Jurkat, Clone E6-1 (cell line): ENCODE measurements at regions not wholly inside any gene's neighbourhood (a gene's known extent, or its start where the extent isn't known, plus 50 kb on each side); places are given as distances from the start of the nearest gene placed in this dataset.
"Not testable (repeated sequence)": the region's sequence is repeated elsewhere in the genome, so short reads cannot be mapped to it uniquely, and the experiment has no call there.

Source experiments
- DNase-seq: peaks from one replicate; pipeline ENCODE4 v3.0.0-alpha.2; 2011; ENCODE audit warnings: low read depth, low spot score
- H3K4me3 ChIP-seq: 2 replicates; pipeline ENCODE4 v1.5.1; 2011; ENCODE audit warnings: mild to moderate bottlenecking, low read length, control low read depth, moderate library complexity

DNA sequence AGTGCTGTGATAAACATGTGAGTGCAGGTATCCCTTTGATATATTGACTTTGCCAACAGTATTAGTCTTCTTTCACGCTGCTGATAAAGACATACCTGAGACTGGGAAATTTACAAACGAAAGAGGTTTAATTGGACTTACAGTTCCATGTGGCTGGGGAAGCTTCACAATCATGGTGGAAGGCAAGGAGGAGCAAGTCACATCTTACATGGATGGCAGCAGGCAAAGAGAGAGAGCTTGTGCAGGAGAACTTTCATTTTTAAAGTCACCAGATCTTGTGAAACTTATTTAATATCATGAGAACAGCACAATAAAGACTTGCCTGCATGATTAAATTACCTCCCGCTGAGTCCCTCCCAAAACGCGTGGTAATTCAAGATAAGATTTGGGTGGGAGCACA lies 277.9 kb upstream of the GCFC2 start:
- H3K4me3 ChIP-seq, DNase-seq: not testable (repeated sequence)

DNA sequence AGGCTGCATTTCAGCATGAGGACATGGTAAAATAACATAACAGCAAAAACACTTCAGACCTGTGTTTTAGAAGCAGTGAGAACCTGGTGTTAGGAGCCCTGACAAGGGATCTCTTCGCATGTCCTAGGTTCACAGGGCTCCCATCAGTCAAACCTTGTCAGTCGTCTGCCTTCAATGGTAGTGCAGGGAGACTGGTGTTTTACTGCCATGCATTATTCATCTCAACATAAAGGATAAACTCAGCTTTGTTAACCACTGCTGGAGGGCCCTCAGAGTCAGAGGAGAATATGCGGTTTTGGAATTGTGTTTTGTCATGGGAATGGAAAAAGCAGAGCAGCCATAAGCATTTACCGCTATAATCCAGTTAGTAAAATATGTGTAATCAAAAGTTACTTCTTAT lies 275.9 kb upstream of the GCFC2 start:
- DNase-seq = no peak
- no peak overlapping the region for H3K4me3 ChIP-seq

DNA sequence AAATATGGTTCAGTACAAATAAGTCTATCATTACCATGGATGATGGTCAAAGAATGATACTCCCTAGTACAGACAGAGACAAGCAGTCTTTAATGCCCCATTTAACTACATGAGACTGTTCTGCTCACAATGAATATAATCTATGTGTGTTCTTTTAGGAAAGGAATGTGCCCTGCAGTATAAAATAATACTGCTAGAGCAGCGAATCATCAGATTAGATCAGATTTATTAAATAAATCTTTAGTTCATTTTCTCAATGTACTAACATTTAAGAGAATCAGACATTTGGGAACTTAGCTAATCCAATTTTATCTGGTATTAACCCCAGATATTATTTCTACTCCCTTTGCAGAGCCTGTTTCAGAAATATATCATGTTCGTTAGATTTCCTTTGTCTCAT lies 272.0 kb upstream of the GCFC2 start:
- H3K4me3 ChIP-seq = no peak overlapping the region
- no peak for DNase-seq

DNA sequence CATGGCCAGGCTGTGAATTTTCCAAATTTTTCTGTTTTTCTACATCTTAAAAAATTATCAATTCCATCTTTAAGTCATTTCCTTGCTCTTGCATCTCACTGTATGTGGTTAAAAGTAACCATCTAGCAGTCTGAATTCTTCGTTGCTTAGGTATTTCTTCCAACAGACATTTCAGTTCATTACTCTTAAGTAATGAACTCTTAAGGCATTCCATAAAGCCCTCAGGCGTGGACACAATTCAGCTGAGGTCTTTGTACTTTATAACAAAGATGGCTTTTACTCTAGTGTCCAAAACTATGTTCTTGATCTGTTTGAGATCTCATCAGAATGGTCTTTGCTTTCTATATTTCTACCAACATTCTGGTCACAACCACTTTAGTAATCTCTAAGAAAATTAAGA lies 253.9 kb upstream of the GCFC2 start:
- no peak overlapping the region for H3K4me3 ChIP-seq

DNA sequence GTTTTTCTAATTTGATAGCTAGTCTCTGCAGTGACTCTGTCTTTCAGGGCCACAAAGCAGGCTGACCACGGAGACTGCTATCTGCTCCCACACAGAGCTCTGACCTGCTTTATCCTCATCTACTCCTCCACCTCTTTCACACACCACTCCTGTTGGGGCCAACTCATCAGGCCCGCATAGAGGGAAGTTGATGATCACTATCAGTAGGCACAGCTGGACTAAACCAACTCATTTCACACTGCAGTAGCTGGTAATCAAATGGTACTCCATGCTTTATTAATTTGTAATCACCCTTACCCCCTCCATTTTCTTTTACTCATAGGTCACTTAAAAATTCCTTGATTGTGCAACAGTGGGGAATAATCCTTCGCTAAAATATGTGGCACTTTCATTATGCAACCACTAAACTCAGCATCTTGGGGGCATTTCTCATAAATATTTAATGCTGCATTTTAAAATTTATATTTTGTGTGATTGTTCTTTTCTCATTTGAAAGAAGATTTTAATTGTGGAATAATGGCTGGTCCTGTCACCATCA lies 249.8 kb upstream of the GCFC2 start:
- no peak overlapping the region for H3K4me3 ChIP-seq
- DNase-seq = no peak

More for the DNA sequence above, 253.9 kb upstream of the GCFC2 start:
- DNase-seq = no peak

DNA sequence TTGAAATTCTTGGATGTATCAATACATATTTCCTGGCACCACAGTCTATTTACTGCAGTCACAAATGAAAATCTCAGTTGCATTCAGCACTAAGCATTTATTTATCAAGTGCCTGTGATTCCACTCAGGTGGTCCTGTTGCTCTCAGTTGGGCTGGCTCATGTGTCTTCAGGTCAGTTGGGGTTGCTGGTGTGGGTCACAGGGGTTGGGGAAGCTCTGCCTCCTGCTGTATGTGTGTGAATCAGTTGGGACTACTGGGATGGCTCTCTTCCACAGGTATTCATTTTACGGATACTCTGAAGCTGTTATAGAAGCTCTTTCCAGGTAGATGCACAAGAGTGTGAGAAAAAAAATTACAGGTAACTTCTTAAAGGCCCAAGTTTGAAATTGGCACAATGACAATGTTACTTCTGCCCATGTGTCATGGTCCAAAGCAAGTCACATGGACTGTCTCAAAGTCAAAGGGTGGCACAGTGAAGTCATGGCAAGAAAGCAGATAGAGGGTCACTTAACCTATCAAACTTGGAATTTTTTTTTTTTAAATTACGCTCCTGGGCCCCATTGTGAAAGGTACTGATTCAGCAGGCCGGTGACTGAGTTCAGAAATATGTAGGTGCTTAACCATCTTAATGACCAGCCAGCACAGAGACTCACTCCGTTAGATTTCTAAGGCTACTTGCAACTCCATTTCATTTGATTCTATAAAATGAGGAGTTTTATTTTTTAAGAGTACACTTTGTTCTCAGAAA lies 249.2 kb upstream of the GCFC2 start:
- H3K4me3 ChIP-seq = no peak overlapping the region
- no peak for DNase-seq

DNA sequence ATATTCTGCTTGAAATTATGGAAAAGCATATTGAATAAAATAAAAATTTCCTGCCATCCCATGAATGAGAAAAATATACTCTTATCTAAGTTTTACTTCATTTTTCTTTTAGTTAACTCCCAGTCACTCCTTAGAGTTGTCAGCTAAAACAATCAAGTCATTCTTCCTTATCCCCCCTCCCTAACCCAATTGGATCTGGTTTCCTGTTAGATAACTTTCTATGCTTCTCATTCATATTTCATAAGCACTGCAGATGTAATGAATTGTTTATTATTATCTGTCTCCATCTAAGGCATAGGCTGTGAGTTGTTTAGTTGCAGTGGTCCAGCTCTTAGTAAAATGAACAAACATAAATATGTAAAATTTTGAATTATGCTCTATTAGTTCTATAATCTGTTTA lies 244.0 kb upstream of the GCFC2 start:
- H3K4me3 ChIP-seq = no peak overlapping the region
- no peak for DNase-seq

DNA sequence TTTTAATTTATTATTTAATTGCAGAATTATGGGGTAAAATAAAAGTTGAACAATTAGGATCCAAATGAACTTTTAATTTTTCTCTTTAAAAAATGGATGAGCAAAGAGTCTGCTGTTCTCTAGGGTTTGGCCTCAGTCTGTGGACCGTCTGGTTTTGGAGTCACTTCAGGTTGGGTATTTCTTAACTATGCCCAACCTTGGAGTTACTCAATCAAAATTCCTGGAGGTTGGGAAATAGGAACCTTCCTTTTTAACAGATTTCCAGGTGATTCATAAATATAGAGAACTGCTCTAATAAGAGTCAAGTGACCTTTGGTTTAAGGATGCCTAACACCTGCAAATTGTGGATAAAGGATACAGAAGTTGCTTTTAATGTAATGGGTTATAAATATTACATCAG lies 241.5 kb upstream of the GCFC2 start:
- no peak for DNase-seq
- H3K4me3 ChIP-seq = no peak overlapping the region

DNA sequence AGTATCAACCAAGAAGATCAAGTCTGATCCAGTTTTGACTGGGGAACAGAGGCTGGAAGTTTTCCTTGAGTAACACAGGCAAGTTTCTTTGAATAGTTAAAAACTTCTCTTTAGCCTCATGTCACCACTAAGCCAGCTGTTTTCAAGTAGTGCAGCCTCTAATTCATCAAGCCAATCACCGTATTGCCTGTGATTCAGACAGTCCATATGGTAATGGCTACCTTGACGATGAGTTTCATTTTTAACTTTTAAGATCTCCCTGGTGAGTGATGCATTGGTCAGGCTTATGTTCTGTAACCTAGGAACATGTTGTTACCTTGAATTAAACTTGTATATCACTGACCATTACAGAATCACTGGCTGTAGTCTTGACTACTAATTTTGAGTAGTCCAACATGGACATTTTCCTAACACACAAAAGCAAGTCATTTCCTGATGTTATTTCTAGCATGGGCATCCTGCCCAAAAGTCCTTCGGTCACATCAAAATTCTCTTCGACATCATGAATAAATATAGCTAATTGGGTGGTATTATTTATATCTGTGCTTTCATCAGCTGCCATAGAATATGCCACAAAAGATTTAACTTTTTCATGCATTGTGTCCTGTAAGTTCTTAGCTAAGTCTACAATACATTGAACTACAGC lies 238.8 kb upstream of the GCFC2 start:
- no peak for DNase-seq
- no peak overlapping the region for H3K4me3 ChIP-seq

DNA sequence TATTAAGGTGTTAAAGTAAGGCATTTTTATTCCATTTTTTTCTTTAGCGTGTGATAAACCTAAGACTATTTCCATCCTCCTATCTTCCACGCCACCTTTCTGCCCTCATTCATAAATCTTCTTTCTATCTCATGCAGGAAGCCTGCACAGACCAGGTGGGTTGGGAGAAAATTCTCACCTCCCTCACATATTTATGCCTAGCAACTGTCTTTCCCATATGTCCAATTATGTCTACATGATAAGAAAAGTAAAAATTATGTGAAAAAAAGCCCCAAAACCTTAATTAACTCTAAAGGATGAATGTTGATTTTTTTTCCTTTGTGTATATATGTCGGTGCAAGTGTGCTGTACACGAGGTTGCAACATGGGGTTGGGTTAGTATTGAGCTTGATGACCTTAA lies 225.6 kb upstream of the GCFC2 start:
- H3K4me3 ChIP-seq = no peak overlapping the region
- DNase-seq = no peak

DNA sequence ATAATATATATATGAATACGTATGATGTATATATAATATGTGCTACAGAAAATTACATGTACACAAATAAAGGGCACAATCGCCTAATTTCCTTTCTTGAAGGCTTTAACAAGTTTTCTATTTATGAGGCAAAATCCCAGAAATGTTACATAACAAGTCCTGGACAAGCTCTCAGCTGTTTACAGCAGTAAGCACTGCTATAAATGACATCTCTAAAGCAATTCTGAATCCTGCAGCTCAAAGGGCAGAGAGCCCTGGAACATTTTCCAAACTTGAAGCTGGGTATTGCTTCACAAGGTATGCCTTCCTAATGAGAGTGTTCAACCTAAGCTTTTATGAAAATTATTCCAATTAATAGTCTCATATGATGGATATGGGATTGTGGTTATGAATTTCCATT lies 222.3 kb upstream of the GCFC2 start:
- no peak for DNase-seq
- H3K4me3 ChIP-seq = no peak overlapping the region

DNA sequence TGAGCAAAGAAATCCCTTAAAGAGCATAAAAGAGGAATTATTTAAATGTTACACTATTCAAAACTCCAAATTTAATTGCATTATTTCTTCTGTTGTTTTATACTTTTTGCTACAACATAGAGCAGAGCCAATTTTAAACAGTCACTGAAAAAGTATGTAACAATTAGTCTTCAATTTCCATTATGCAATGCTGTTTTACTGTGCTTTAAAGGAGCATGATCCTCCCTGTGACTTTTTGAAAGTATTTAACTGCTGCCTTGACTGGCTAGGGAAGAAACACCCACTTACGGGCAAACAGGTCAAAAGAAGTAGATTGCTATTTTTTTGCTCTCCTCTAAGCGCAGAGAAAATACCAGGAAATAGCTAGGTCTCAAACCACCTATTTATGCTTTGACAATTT lies 217.4 kb upstream of the GCFC2 start:
- no peak for DNase-seq
- no peak overlapping the region for H3K4me3 ChIP-seq

DNA sequence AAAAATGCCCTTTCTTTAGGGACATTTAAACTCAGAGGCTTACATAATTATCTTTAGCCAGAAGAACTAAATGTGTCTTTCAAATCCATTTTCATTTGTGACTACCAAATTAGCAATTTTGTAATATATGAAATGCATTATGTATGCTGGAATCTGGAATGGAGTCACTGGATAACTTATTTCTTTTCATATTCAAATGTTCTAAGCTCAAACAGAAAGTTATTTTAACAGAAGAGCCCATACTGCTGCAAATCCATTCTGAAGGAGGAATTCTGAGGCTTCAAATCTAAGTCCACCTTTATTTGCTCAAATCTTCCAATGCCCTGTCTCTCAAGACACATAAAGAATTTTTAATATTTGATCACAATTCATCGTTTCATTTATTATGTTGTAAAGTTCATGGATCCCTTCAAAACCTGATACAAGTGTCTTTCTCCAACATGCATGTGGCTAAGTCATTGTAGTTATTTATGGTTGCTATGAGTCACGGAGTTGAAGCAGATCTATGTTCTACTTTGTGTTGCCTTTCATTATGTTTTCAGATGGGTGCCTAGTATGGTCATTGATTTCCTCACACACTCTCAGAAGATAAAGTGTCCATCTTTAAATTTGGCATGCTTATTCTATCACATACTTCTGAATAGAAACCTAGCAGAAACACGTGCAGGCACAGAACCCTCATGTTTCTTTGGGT lies 214.8 kb upstream of the GCFC2 start:
- DNase-seq = no peak
- no peak overlapping the region for H3K4me3 ChIP-seq

DNA sequence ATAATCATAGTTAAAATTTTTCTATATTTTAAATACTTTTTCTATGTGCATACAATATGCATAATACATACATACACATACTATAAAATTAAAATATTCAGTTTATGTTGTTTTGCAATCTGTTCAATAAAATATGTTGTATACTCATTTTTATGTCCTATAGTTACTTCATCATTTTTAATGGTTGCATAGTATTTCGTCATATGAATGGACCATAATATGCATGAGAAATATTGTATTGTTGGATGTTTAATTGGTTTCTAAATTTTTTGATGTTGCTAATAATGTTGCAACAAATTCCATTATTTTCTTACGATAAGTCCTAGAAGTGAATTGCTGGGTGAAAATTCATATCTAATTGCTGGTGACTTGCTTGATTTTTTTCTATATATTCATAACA lies 211.5 kb upstream of the GCFC2 start:
- no peak for DNase-seq
- no peak overlapping the region for H3K4me3 ChIP-seq

DNA sequence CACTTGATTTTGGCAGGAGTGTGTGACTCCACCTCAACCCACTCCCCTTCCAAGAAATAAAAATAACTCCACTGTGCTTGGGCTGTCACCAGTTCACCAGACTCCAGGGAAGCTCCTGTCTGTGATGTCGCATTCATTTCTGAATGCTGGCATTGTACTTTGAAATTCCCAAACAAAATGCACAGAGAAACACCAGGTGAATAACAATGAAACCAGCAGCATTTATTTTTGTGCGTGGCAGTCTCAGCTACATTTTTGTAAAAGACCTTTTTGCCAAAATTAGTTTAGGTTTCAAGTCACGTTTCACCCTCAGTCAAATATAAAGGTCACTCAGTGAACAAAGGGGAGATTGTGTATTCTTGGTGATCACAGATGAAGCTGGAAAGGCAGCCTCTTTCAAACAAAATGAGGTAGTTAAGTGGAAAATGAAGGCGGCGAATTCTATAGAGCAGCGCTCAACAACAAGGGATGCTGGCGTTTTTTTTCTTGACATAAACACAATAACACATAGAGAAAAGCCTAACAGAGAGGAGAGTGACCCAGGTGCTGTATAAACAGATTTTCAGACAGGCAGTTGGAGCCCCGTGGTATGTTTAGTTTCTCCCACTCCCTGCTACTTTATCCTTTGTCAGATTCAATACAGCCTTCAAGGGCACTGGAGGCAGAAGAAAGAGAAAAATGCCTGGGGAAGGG lies 210.3 kb upstream of the GCFC2 start:
- no peak for DNase-seq

DNA sequence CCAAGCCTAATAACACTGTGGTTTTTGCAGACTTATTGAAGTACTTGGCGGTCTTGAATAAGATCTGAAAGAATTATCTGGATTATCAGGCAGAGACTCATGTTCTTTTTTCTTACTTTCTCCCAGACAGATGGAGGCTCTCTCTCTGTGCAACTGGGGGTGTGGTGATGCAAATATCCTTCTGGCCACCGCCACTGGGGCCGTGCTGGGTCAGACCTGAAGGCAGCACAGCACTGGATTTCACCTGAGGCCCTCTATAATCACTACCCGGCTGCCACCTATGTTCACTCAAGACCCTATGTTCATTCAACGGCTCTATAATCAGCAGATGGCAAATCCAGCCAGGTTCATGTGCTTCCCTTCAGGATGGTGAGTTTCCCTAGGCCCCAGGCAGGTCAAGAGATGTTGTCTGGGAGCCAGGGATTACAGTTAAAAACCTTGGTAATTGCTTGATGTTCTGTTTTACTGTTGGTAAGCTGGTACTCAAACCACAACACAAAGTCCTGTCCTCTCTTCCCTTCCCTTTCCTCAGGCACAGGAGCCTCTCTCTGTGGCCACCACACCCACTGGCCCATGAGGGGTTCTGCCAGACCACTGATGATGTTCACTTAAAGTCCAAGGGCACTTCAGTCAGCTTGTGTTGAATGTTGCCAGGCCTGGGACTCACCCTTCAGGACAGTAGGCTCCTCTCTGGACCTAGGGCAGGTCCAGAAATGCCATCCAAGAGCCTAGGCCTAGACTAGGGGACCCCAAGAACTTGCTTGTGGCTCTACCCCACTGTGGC lies 205.3 kb upstream of the GCFC2 start:
- no peak overlapping the region for H3K4me3 ChIP-seq
- DNase-seq = no peak

More for the DNA sequence above, 210.3 kb upstream of the GCFC2 start:
- no peak overlapping the region for H3K4me3 ChIP-seq

DNA sequence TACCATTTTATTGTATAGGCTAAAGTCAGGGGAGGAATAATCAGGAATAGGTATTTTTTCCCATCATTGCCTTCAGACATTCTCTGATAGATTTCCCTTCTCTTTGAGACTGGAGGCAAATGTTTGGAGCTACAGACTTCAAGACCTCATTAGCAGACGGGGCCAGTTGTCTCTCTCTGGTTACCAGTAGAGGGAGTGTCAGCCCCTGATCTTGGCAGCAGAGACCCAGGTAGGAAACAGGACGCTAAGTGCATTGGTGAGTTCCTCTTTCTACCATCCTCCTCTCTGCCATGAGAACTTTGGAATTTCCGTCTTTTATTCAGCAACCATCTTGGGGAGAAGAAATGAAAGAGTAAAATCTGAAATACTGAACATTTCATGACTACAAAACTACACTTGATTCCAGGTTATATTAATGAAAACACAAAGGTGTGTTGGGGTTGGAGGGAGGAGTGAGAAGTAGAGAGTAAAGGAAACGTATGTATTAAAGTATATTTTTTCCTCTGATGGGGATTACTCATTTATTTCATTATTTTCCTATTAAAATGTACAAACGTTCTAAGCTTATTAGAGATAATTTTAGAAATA lies 186.2 kb upstream of the GCFC2 start:
- peak; percentile 46 for DNase-seq
- no peak overlapping the region for H3K4me3 ChIP-seq

DNA sequence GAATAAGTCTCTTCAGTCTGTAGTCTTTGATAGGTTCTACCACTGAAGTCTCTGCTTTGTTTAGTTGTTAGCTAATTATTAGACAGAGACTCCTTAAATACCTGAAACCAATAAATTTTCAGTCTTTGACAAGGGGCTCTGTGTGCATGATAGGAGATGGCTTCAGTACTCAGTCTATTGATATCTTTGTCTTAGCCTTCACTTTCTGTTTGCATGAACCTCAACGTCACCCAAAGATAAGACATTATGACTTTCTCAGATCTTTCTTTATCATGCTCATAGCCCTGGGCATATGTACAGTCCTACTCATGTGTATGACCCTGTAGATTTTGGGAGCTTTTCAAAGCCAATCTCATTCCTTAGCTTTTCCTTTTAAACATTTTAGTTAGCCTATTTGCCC lies 183.5 kb upstream of the GCFC2 start:
- DNase-seq = no peak
- H3K4me3 ChIP-seq = no peak overlapping the region

DNA sequence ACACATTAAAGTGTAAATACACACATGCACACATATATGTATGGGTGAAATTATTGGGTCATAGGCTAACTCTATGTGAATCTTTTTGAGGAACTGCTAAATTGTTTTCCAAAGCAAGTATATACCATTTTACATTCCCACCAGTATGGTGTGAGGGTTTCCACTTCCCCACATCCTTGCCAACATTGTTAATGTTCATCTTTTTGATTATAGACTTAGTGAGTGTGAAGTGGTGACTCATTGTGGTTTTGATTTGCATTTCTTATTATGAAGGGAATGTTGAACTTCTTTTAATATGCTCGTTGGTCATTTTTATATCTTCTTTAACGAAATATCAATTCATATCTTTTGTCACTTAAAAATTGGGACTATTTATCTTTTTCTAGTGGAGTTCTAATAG lies 181.8 kb upstream of the GCFC2 start:
- DNase-seq = no peak
- H3K4me3 ChIP-seq = no peak overlapping the region
